OCI-LY7 (cell line): ENCODE measurements at regions not wholly inside any gene's neighbourhood (a gene's known extent, or its start where the extent isn't known, plus 50 kb on each side); places are given as distances from the start of the nearest gene placed in this dataset.

Experiments
- BruUV-seq: library from RNA; stranded (reverse); fragments of 400-500 nt; replicated peaks from 2 replicates; lab custom pipeline; 2021; lab: Mats Ljungman, UMichigan
- CTCF ChIA-PET: fragments of 300-600 bp; sonication (Branson Sonifier 250); formaldehyde crosslinking; loops from one replicate; lab custom pipeline; 2022; ENCODE audit warnings: antibody characterized with exemption; ENCODE audit not compliant: unreplicated experiment; lab: Charles Lee
- POLR2A ChIA-PET: fragments of 300-600 bp; sonication (Branson Sonifier 250); formaldehyde crosslinking; loops from one replicate; lab custom pipeline; 2022; ENCODE audit warnings: antibody characterized with exemption; lab: Charles Lee
- DNase-seq: peaks from one replicate; pipeline ENCODE4 v3.0.0-alpha.2; 2015; ENCODE audit warnings: low spot score
- H2AFZ ChIP-seq: fragments of 200-600 bp; sonication (generic), shearing (Covaris generic); 2 replicates; pipeline ENCODE4 v1.6.1; 2014; ENCODE audit warnings: mild to moderate bottlenecking, antibody characterized with exemption, low read length, moderate library complexity
- H3K27ac ChIP-seq: fragments of 200-600 bp; sonication (generic); 2 replicates; pipeline ENCODE4 v1.5.1; 2014; ENCODE audit warnings: mixed run types, low read depth, mild to moderate bottlenecking, moderate library complexity, low read length, inconsistent platforms; ENCODE audit not compliant: poor library complexity, severe bottlenecking
- H3K36me3 ChIP-seq: fragments of 200-600 bp; sonication (generic); 2 replicates; pipeline ENCODE4 v1.6.1; 2014; ENCODE audit warnings: mild to moderate bottlenecking, antibody characterized with exemption, low read length, moderate library complexity, mixed read lengths; ENCODE audit not compliant: insufficient read depth
- H3K4me1 ChIP-seq: fragments of 200-600 bp; sonication (generic); 2 replicates; pipeline ENCODE4 v1.5.1; 2014; ENCODE audit warnings: mild to moderate bottlenecking, low read length; ENCODE audit not compliant: insufficient read depth, poor library complexity, severe bottlenecking
- H3K4me2 ChIP-seq: fragments of 200-600 bp; sonication (generic); 2 replicates; pipeline ENCODE4 v1.6.1; 2014; ENCODE audit warnings: mild to moderate bottlenecking, low read length
- H3K4me3 ChIP-seq: fragments of 200-600 bp; sonication (generic); 2 replicates; pipeline ENCODE4 v1.5.1; 2014; ENCODE audit warnings: mild to moderate bottlenecking, low read depth, low read length; ENCODE audit not compliant: poor library complexity, severe bottlenecking
- H3K79me2 ChIP-seq: fragments of 200-600 bp; sonication (generic); 2 replicates; pipeline ENCODE4 v1.6.1; 2016; ENCODE audit warnings: low read depth, mild to moderate bottlenecking, low read length, moderate library complexity, mixed read lengths; ENCODE audit not compliant: insufficient read depth
- H3K9me2 ChIP-seq: fragments of 200-600 bp; sonication (generic); 2 replicates; pipeline ENCODE4 v1.6.1; 2016; ENCODE audit warnings: mild to moderate bottlenecking, low read length, mixed read lengths; ENCODE audit not compliant: insufficient read depth
- H3K9me3 ChIP-seq: fragments of 200-600 bp; sonication (generic); 2 replicates; pipeline ENCODE4 v1.6.1; 2014; ENCODE audit warnings: mild to moderate bottlenecking, mixed run types, low read length, mixed read lengths
- H4K20me1 ChIP-seq: fragments of 200-600 bp; sonication (generic); 2 replicates; pipeline ENCODE4 v1.6.1; 2014; ENCODE audit warnings: mild to moderate bottlenecking, antibody characterized with exemption, low read length, moderate library complexity, mixed read lengths; ENCODE audit not compliant: insufficient read depth
- EZH2phosphoT487 ChIP-seq: fragments of 200-600 bp; sonication (generic); IDR thresholded peaks from 2 replicates; pipeline ENCODE4 v1.6.1; 2018; ENCODE audit warnings: low read depth, borderline replicate concordance, mild to moderate bottlenecking, mixed run types, antibody characterized with exemption, low read length, moderate library complexity, mixed read lengths
- intact Hi-C: fragments of 100-400 bp; cut with micrococcal nuclease; formaldehyde crosslinking; loops from one replicate; pipeline ENCODE4 v1.10.0; 2022; ENCODE audit not compliant: unreplicated experiment
- TF ChIP-seq, protein P1 (sequence below): fragments of 200-600 bp; sonication (generic); conservative IDR thresholded peaks from 2 replicates; pipeline ENCODE4 v1.5.1; 2014; ENCODE audit warnings: mild to moderate bottlenecking, antibody characterized with exemption, low read length, moderate library complexity, mixed read lengths

GRCh38 chr2:64273524-64274398 lies 129.5 kb upstream of the PELI1 start:
- H3K4me1 ChIP-seq = peaks cover 24% of the 10 kb centered on the region
- H3K4me2 ChIP-seq = peak overlapping the region; percentile 23; the same call in 1 of the 2 replicates
- H2AFZ ChIP-seq = peak overlapping the region; percentile 62; the same call in 1 of the 2 replicates
- H3K9me3 ChIP-seq = no peaks in the 10 kb centered on the region
- POLR2A ChIA-PET = interaction anchor here (1.8 kb wide), 1 partner anchor 11 kb away, joined by 6 read pairs; no protein-coding TSS in a partner anchor
- H3K79me2 ChIP-seq = no peaks in the 10 kb centered on the region
- BruUV-seq = no TSS peak
- intact Hi-C loops = no loop called here
- TF ChIP-seq, protein P1, sequence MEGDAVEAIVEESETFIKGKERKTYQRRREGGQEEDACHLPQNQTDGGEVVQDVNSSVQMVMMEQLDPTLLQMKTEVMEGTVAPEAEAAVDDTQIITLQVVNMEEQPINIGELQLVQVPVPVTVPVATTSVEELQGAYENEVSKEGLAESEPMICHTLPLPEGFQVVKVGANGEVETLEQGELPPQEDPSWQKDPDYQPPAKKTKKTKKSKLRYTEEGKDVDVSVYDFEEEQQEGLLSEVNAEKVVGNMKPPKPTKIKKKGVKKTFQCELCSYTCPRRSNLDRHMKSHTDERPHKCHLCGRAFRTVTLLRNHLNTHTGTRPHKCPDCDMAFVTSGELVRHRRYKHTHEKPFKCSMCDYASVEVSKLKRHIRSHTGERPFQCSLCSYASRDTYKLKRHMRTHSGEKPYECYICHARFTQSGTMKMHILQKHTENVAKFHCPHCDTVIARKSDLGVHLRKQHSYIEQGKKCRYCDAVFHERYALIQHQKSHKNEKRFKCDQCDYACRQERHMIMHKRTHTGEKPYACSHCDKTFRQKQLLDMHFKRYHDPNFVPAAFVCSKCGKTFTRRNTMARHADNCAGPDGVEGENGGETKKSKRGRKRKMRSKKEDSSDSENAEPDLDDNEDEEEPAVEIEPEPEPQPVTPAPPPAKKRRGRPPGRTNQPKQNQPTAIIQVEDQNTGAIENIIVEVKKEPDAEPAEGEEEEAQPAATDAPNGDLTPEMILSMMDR = no peak
- no peak for TF ChIP-seq EZH2phosphoT487
- H4K20me1 ChIP-seq = no peaks in the 10 kb centered on the region
- H3K27ac ChIP-seq = no peak overlapping the region
- H3K4me3 ChIP-seq = no peak overlapping the region
- DNase-seq = no peak
- H3K9me2 ChIP-seq = no peaks in the 10 kb centered on the region
- CTCF ChIA-PET = no interaction called here
- H3K36me3 ChIP-seq = no peaks in the 10 kb centered on the region

DNA sequence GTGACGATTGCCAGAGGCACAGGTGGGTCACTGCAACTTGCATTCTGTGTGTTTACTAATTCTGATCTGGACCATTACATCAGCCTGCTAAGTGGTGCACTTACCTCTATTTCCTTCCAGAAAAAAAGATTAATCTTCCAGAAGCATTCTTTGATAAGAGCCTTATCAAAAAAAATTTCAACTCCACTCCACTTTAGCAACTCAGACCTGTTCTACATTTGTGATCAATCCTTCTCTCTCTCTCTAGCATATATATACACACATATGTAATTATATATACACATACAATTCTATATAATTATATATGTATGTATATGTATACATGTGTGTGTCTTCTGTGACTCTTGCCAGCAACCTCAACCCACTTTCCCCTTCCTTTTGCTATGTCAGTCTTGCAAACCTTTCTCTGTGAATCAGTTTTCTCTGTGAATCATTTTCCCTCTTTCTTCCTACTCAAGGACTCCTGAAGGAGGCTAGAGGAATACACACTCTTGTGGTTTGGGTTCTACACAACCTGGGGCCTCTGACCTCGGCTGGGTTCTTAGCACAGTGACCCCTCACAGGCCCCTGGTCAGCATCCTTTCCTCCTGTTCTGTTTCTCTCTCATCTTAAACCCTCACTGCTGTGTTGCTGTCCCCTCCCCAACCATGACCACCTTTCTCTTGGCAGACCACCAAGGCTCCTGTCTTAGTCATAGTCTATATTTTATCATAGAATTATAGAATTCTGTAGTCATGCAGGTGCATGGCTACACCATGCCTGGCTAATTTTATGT lies 130.4 kb upstream of the PELI1 start:
- H2AFZ ChIP-seq = no peak overlapping the region

More for the DNA sequence above, 130.4 kb upstream of the PELI1 start:
- H4K20me1 ChIP-seq = no peaks in the 10 kb centered on the region
- no peak for DNase-seq
- no peak overlapping the region for H3K4me2 ChIP-seq
- ChIA-PET POLR2A (interaction anchor here (1.6 to 1.8 kb wide), 2 partner anchors 12 kb away, joined by 6 to 7 read pairs; no protein-coding TSS in a partner anchor), CTCF (no interaction called here)
- no peak overlapping the region for H3K27ac ChIP-seq
- H3K4me3 ChIP-seq = no peak overlapping the region
- BruUV-seq = no TSS peak
- no peaks in the 10 kb centered on the region for H3K9me2 ChIP-seq
- intact Hi-C loops = no loop called here
- no peak for TF ChIP-seq EZH2phosphoT487
- TF ChIP-seq, protein P1 = no peak
- H3K36me3 ChIP-seq = no peaks in the 10 kb centered on the region
- no peaks in the 10 kb centered on the region for H3K79me2 ChIP-seq
- peaks cover 24% of the 10 kb centered on the region for H3K4me1 ChIP-seq
- H3K9me3 ChIP-seq = no peaks in the 10 kb centered on the region
